ENCODE measurements at regions not wholly inside any gene's neighbourhood (a gene's known extent, or its start where the extent isn't known, plus 50 kb on each side); places are given as distances from the start of the nearest gene placed in this dataset.

DNA sequence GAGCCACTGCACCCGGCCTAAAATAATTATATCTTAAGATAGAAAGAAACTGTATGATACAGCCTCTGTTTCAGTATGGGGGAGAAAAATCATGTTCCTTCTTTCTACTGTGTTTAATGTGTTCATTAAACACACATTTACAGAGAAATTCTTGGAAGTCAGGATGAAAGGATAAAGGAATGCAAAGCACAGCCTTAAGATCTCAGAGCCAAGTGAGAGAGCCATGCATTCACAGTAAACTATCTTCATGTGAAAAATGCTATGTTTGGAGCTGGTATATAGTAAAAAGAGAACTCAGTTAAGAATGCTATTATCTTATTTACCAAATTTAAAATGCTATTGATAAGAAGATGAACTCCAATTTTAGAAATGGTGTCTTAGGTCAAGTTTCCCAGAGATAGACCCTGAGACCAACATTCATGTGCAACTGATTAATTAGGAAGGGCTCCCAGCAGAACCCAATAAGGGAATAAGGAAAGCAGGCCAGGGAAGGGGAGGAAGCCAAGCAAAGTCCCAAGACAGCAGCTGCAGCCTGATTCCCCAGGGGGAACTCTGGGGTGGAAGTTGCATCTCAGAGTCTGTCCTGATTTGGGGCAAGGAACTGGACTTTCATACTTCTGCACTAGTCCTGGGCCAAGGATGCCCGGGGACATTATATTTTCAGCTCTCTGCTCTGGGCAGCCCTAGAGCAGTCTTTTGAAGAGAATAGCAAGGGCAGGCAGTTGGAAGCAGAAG is 130.0 kb upstream of the ZNF648 start:
- no peak for DNase-seq (ENCODE audit: low read depth in 1 of 2, low spot score in 1 of 2)
- Histone ChIP-seq H3K4me3 (replicated peaks; ENCODE audit: insufficient read depth, low read length) (no peak overlapping the region), H3K27ac (replicated peaks) (no peak overlapping the region), H3K27me3 (ENCODE audit: insufficient read depth, poor library complexity, severe bottlenecking) (no peaks in the 10 kb centered on the region)
- TF ChIP-seq REST (IDR thresholded peaks at IDR 0.05; ENCODE audit: insufficient replicate concordance, low read depth) (no peak), GABPA (IDR thresholded peaks at IDR 0.05; ENCODE audit: low read depth) (no peak), CTCF (IDR thresholded peaks at IDR 0.05; ENCODE audit: insufficient read depth, low read length) (no peak), POLR2AphosphoS5 (IDR thresholded peaks at IDR 0.05; ENCODE audit: low read depth) (no peak), SPI1 (IDR thresholded peaks at IDR 0.05; ENCODE audit: borderline replicate concordance, low read depth) (no peak)

DNA sequence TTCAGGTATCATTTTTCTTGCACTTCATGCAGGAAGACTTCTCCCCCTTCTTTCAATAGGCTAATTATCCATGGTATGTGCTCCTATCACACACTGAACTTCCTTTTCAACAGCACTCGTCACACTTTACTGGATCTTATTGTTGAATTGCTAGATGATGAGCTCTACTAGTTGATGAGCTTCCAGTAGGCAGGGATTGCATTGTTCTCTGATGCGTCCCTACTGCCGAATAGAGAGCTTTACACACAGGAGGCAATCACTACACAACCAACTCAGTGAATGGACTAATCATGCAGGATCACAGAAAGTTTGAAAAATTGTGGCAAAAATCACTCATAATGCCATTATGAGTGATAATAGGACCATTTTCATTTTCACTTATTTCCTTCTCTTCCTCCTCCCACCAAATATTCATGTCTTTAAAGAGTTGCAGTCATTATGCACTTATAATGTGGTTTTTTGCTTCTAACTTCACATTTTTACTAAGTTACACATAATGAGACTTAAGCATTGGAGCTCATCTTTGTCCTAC is 128.1 kb upstream of the ZNF648 start:
- no peak for TF ChIP-seq POLR2AphosphoS5 (IDR thresholded peaks at IDR 0.05; ENCODE audit: low read depth)
- no peak for TF ChIP-seq REST (IDR thresholded peaks at IDR 0.05; ENCODE audit: insufficient replicate concordance, low read depth)
- TF ChIP-seq GABPA (IDR thresholded peaks at IDR 0.05; ENCODE audit: low read depth) = no peak
- no peak for TF ChIP-seq CTCF (IDR thresholded peaks at IDR 0.05; ENCODE audit: insufficient read depth, low read length)
- no peak for TF ChIP-seq SPI1 (IDR thresholded peaks at IDR 0.05; ENCODE audit: borderline replicate concordance, low read depth)
- Histone ChIP-seq H3K27me3 (ENCODE audit: insufficient read depth, poor library complexity, severe bottlenecking) (no peaks in the 10 kb centered on the region), H3K4me3 (replicated peaks; ENCODE audit: insufficient read depth, low read length) (no peak overlapping the region), H3K27ac (replicated peaks) (no peak overlapping the region)
- DNase-seq (ENCODE audit: low read depth in 1 of 2, low spot score in 1 of 2) = no peak

DNA sequence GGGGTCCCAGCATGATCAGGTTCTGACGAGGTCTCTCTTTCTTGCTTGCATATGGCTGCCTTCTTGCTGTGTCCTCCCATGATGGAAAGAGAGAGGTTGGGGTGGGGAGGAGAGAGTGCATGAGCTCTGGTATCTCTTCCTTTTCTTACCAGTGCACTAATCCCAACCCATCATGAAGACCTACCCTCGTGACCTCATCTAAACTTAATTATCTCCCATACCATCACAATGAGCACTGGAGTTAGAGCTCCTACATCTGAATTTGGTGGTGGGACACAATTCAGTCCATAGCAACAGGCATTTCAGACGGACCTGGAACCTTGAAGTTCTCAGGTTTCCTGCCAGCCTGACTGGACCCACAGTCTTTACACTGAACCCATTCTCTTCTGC is 125.2 kb upstream of the ZNF648 start:
- no peak for DNase-seq (ENCODE audit: low read depth in 1 of 2, low spot score in 1 of 2)
- Histone ChIP-seq H3K27ac (replicated peaks) (no peak overlapping the region), H3K27me3 (ENCODE audit: insufficient read depth, poor library complexity, severe bottlenecking) (no peaks in the 10 kb centered on the region), H3K4me3 (replicated peaks; ENCODE audit: insufficient read depth, low read length) (no peak overlapping the region)
- no peak for TF ChIP-seq CTCF (IDR thresholded peaks at IDR 0.05; ENCODE audit: insufficient read depth, low read length)
- TF ChIP-seq POLR2AphosphoS5 (IDR thresholded peaks at IDR 0.05; ENCODE audit: low read depth) = no peak
- TF ChIP-seq SPI1 (IDR thresholded peaks at IDR 0.05; ENCODE audit: borderline replicate concordance, low read depth) = no peak
